CD14-positive monocyte (primary cell): ENCODE measurements at regions not wholly inside any gene's neighbourhood (a gene's known extent, or its start where the extent isn't known, plus 50 kb on each side); places are given as distances from the start of the nearest gene placed in this dataset.

ENCODE experiments used
- DNase-seq, 3 donors: peaks; one replicate each; pipeline ENCODE4 v3.0.0-alpha.2; 2011 to 2022
- H2AFZ ChIP-seq: 2 replicates; pipeline ENCODE4 v1.6.0; 2012; ENCODE audit warnings: mild to moderate bottlenecking, low read depth, low read length, inconsistent platforms; ENCODE audit not compliant: insufficient read depth, poor library complexity, severe bottlenecking
- H3K27ac ChIP-seq, 2 donors: 1 replicate in 1 of 2; 2 replicates in 1 of 2; pipeline ENCODE4 v1.5.1; 2012 to 2013; ENCODE audit warnings: low read length in 2 of 2, control low read depth in 1 of 2, inconsistent platforms in 1 of 2, low read depth in 1 of 2, mild to moderate bottlenecking in 1 of 2
- H3K27me3 ChIP-seq, 2 donors: one replicate each; pipeline versions ENCODE4 v1.6.0 to v1.6.1; 2011 to 2013; ENCODE audit warnings: low read length in 2 of 2; ENCODE audit not compliant: control insufficient read depth in 2 of 2, insufficient read depth in 2 of 2
- H3K36me3 ChIP-seq, 2 donors: replicated peaks in 1 of 2; 1 replicate in 1 of 2; 2 replicates in 1 of 2; pipeline versions ENCODE4 v1.5.1 to v1.6.1; 2012 to 2013; ENCODE audit warnings: low read length in 2 of 2, control low read depth in 1 of 2, inconsistent platforms in 1 of 2, mild to moderate bottlenecking in 1 of 2; ENCODE audit not compliant: insufficient read depth in 2 of 2, control insufficient read depth in 1 of 2
- H3K4me1 ChIP-seq, 2 donors: 1 replicate in 1 of 2; 2 replicates in 1 of 2; pipeline versions ENCODE4 v1.5.1 to v1.6.1; 2012 to 2013; ENCODE audit warnings: low read length in 2 of 2, control low read depth in 1 of 2, inconsistent platforms in 1 of 2, mild to moderate bottlenecking in 1 of 2, moderate library complexity in 1 of 2; ENCODE audit not compliant: insufficient read depth in 2 of 2, control insufficient read depth in 1 of 2
- H3K4me2 ChIP-seq: replicated peaks from 2 replicates; pipeline ENCODE3; 2012; ENCODE audit warnings: low read length, moderate library complexity, mild to moderate bottlenecking; ENCODE audit not compliant: poor library complexity, severe bottlenecking; ENCODE audit errors: extremely low read depth
- H3K4me3 ChIP-seq, 3 experiments: fragments of 200-600 bp in 1 of 3; sonication (generic) in 1 of 3; replicated peaks in 1 of 3; 1 replicate in 2 of 3; 2 replicates in 1 of 3; pipeline ENCODE4 v1.5.1; 2011 to 2013; ENCODE audit warnings: low read length in 3 of 3, mild to moderate bottlenecking in 3 of 3, control low read depth in 2 of 3, low read depth in 2 of 3, inconsistent platforms in 1 of 3, moderate library complexity in 1 of 3
- H3K79me2 ChIP-seq: 2 replicates; pipeline ENCODE4 v1.6.0; 2012; ENCODE audit warnings: mild to moderate bottlenecking, control low read depth, inconsistent platforms, low read length, moderate library complexity; ENCODE audit not compliant: insufficient read depth
- H3K9ac ChIP-seq: 2 replicates; pipeline ENCODE4 v1.6.0; 2017; ENCODE audit warnings: low read length, mild to moderate bottlenecking; ENCODE audit not compliant: insufficient read depth, poor library complexity, severe bottlenecking
- H3K9me3 ChIP-seq, 2 donors: replicated peaks in 1 of 2; 1 replicate in 1 of 2; 2 replicates in 1 of 2; pipeline versions ENCODE4 v1.5.1 to v1.6.1; 2012 to 2013; ENCODE audit warnings: low read length in 2 of 2, control low read depth in 1 of 2; ENCODE audit not compliant: control insufficient read depth in 1 of 2, insufficient read depth in 1 of 2
- H4K20me1 ChIP-seq: 2 replicates; pipeline ENCODE4 v1.6.0; 2012; ENCODE audit warnings: mild to moderate bottlenecking, low read length, control low read depth, moderate library complexity; ENCODE audit not compliant: insufficient read depth
- H3K27ac Mint-ChIP-seq, 7 donors: one replicate each; pipeline ENCODE4 v1.8.0; 2020; ENCODE audit warnings: mild to moderate bottlenecking in 7 of 7, mixed read lengths in 7 of 7, moderate library complexity in 6 of 7, inconsistent platforms in 2 of 7
- H3K27me3 Mint-ChIP-seq, 3 donors: one replicate each; pipeline ENCODE4 v1.8.0; 2021 to 2022; ENCODE audit warnings: low read depth in 3 of 3, mild to moderate bottlenecking in 3 of 3, mixed read lengths in 3 of 3, moderate library complexity in 3 of 3, inconsistent platforms in 1 of 3
- H3K36me3 Mint-ChIP-seq, 2 donors: one replicate each; pipeline ENCODE4 v1.8.0; 2020; ENCODE audit warnings: mixed read lengths in 2 of 2, inconsistent platforms in 1 of 2, mild to moderate bottlenecking in 1 of 2
- H3K4me1 Mint-ChIP-seq: one replicate; pipeline ENCODE4 v1.8.0; 2020; ENCODE audit warnings: mild to moderate bottlenecking, mixed read lengths
- H3K4me3 Mint-ChIP-seq, 2 donors: one replicate each; pipeline ENCODE4 v1.8.0; 2020; ENCODE audit warnings: mild to moderate bottlenecking in 2 of 2, mixed read lengths in 2 of 2, moderate library complexity in 1 of 2
- H3K9me3 Mint-ChIP-seq, 7 donors: one replicate each; pipeline ENCODE4 v1.8.0; 2020 to 2022; ENCODE audit warnings: mixed read lengths in 7 of 7, mild to moderate bottlenecking in 6 of 7, moderate library complexity in 6 of 7, inconsistent platforms in 2 of 7
- CTCF ChIP-seq: fragments of 200-600 bp; IDR thresholded peaks from one replicate; pipeline ENCODE4 v1.8.0; 2022; ENCODE audit warnings: antibody characterized with exemption, mild to moderate bottlenecking
- WGBS: methylation state at CpG from one replicate; pipeline ENCODE4 v1.1.5; 2013; ENCODE audit warnings: missing lambda C conversion rate; ENCODE audit not compliant: insufficient coverage; 5-methylcytosine and 5-hydroxymethylcytosine counted together
- intact Hi-C, 2 donors: fragments of 100-400 bp; cut with micrococcal nuclease; formaldehyde crosslinking; loops; one replicate each; pipeline versions ENCODE4 v1.15.0 to v1.15.1; 2023

- Histone ChIP-seq H3K27ac (no peak overlapping the region), H3K4me3 (no peak overlapping the region), H3K9me3 (peaks cover 0 to 6% of the 10 kb centered on the region in 2 donors), H4K20me1 (no peaks in the 10 kb centered on the region), H3K9ac (no peak overlapping the region), H3K36me3 (no peaks in the 10 kb centered on the region), H3K4me2 (no peak overlapping the region), H2AFZ (no peak overlapping the region), H3K79me2 (no peaks in the 10 kb centered on the region), H3K27me3 (no peaks in the 10 kb centered on the region), H3K4me1 (no peaks in the 10 kb centered on the region)
- Mint-ChIP-seq H3K9me3 (peaks cover 1 to 15% (median 4%) of the 10 kb centered on the region in 7 donors), H3K27me3 (no peaks in the 10 kb centered on the region), H3K4me1 (no peaks in the 10 kb centered on the region), H3K27ac (no peak overlapping the region), H3K36me3 (no peaks in the 10 kb centered on the region), H3K4me3 (no peak overlapping the region)
- 96% methylated on average over 3 of the region's 4 CpGs for WGBS
- DNase-seq = no peak
- TF ChIP-seq CTCF = no peak
- intact Hi-C loops = no loop called here
These were observed 342.3 kb upstream of the ADAMTS9 start for GRCh38 chr3:65030014-65030627.

GRCh38 chr3:65029130-65029529, 341.3 kb upstream of the ADAMTS9 start:
- H3K4me2 ChIP-seq = no peak overlapping the region
- peaks cover 2 to 6% of the 10 kb centered on the region in 2 donors for H3K9me3 ChIP-seq
- DNase-seq = no peak
- Mint-ChIP-seq H3K4me1 (no peaks in the 10 kb centered on the region), H3K27me3 (no peaks in the 10 kb centered on the region), H3K4me3 (no peak overlapping the region), H3K9me3 (peaks cover 1 to 15% (median 4%) of the 10 kb centered on the region in 7 donors), H3K27ac (no peak overlapping the region), H3K36me3 (no peaks in the 10 kb centered on the region)
- no peaks in the 10 kb centered on the region for H3K79me2 ChIP-seq
- H3K4me3 ChIP-seq = no peak overlapping the region
- intact Hi-C loops = no loop called here
- no peak overlapping the region for H2AFZ ChIP-seq
- no peaks in the 10 kb centered on the region for H3K36me3 ChIP-seq
- no peak overlapping the region for H3K27ac ChIP-seq
- no CpG with 5 or more reads among the region's 2 CpGs for WGBS
- H3K27me3 ChIP-seq = no peaks in the 10 kb centered on the region
- H3K9ac ChIP-seq = no peak overlapping the region
- no peak for TF ChIP-seq CTCF
- H3K4me1 ChIP-seq = no peaks in the 10 kb centered on the region
- no peaks in the 10 kb centered on the region for H4K20me1 ChIP-seq
